HG03432 (cell line): ENCODE measurements at regions not wholly inside any gene's neighbourhood (a gene's known extent, or its start where the extent isn't known, plus 50 kb on each side); places are given as distances from the start of the nearest gene placed in this dataset.

Source experiments
- ATAC-seq: cut with Tn5 transposase; IDR thresholded peaks from one replicate; pipeline ENCODE4 v1.9.1; 2021; ENCODE audit warnings: mild to moderate bottlenecking, moderate library complexity; ENCODE audit not compliant: unreplicated experiment

DNA sequence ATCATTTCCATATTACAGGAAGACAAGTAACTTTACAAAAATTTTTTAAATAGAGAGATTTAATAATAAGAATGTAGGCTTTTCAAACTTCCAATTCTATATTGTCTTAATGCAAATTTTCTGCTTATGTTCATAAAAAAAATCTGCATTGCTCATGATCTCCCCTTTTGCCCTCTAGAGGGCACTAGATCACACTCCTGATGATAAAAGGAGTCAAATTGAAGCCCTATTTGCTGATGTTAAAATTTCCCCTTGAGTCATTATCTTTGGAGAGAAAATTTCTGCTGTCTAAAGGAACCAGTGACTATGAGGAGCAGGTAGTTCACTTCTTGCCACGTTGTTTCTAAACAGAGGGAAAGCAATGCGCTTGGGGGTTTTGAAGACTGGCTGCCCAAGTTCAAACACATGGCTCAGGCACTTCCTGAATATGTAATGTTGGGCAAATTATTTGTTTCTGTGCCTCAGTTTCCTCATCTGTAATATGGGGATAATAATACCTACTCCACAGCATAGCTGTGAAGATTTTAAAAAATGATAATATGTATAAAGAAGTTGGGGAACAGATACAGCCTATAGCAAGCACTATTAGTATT lies 874.2 kb downstream of the TFAP2A start:
- peak; percentile 60 for ATAC-seq

DNA sequence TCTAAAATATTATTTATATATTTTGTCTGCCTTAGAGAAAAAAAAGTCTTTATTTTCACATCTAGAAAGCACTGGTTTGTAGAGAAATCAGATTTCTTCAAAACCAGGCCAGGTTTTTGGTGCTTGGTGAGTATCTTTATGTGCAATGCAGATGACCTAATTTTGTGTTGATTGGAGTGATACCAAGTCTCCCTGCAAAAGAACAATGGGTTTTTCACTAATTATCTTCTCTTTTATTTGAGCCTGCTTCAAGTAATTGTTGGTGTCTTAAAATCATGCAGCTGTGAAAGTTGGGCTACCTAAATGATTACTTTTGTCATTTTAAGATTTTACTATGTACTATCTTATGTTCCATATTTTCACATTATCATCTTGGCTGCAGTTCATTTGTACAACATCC lies 874.7 kb downstream of the TFAP2A start:
- no peak for ATAC-seq

DNA sequence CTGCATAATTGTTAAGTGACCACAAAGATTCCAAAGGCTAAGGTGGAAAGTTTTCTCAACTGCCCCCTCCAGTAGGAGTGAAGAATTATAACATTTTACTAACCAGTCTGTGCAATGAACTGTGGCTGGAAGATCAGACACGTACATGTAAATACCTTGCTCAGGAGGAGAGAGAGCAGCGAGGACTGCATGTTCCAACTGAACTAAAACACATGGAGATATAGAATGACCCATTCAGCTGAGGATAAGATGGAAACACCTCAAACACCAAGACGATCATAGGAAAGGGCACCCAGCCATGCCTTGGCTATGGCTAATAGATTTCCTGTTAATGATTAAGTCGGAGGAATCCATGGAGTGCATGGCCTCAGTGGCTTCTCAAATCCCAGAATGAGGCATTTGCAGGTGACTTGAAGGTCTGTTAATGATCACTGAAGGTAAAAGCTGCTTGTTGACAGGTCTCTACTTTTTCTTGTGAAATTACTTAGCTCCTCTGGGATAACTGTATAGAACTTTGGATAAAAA lies 875.6 kb downstream of the TFAP2A start:
- ATAC-seq, result no peak

DNA sequence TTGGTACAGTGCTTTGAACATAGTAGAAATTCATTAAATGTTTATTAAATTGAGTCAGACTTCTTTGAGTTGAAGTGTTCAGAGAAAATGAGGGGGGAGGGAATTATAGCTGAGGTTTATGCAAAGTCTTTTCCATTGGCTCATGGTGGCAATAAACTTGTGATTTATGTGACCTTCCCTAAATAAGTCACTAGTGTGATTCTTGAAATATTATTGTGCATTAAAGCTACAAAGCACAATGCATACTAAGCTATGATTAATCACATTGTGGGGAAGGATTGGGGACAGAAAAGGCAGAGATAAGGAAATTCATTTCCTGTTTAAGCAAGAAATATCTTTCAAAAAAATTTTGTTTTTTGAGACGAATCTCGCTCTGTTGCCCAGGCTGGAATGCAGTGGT lies 877.5 kb downstream of the TFAP2A start:
- ATAC-seq, result no peak

DNA sequence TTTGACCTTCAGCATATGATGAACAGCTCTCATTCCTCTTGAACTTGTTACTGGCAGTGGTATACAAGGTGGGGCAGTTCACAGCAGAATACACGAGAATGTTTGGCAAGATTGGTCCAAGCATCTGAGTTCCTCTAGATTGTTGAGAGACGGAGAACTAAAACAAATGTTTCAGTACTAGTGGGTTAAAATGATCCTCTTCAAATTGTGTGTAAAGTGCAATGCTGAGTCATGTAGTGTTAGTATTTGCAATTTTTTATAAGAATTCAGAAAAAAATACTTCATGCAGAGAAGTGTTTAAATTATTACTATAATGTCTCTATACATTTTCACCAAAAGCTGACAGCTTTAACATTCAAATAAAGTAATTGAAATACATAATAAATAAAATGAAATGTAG lies 879.8 kb downstream of the TFAP2A start:
- no peak for ATAC-seq

DNA sequence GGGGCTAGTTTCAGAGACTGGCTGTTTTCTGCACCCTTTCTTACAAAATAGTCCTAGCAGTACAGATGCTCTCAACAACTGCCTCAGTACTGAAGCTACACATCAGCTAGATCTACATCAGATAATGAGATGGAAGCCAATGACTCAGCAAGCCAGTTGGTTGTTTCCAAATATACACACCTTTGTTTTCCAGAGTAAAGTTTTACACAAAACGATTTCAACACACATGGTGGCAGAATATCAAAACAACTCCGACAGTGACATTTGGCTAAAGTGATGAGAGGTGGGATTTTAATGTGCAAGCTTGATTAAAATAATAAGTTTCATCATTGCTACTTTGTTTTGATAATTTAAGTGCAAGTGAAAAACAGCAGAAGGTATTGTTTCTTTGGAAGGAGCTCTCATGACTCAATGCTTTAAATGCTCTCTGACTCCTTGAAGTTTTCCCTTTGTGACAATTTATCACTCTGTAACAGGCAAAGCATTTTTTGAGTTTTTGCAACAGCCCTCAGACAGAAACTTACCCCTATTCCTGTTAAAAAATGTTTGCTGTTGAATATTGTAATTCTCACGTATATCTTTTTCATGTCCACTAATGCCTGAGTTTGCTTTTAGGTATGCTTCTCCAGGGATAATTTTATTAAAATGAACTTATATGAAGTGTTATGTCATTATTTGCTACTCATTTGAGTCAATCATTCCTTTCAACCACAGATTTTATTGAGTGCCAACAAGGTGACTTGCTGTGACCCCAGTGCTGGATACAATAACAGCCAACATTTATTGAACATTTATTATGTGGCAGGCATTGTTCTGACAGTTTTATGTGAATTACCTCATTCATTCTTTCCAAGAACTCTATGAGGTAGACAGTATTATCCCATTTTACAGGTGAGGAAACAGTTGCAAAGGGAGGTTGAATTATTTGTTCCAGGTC lies 882.0 kb downstream of the TFAP2A start:
- no peak for ATAC-seq

DNA sequence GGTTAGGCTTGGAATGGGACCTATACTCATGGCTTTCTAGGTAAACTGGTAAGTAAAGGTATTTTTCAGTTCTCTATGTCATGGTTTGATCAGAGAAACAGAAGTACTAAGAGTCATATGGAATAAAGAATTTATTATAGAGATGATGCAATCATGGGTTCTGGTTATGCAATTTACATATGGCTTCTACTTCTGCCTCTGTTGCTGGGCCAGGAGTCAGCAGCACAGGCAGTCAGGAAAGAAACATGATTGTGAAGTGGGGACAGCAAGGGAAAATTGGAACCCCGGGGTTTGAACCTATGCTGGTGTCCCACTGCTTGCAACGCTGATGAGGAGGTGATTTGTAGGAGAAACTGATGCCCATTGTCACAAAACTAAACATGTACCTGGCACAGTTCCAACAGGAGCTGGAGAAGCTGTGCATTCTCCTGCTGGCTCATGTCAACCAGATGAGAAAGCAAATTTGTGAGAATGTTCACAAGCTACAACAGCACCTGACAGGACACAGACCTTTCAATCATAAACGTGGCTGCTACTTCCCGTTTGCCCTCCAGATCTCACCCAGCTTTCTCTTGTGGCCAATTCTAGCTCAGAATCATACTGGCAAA lies 887.1 kb downstream of the TFAP2A start:
- ATAC-seq, result no peak

DNA sequence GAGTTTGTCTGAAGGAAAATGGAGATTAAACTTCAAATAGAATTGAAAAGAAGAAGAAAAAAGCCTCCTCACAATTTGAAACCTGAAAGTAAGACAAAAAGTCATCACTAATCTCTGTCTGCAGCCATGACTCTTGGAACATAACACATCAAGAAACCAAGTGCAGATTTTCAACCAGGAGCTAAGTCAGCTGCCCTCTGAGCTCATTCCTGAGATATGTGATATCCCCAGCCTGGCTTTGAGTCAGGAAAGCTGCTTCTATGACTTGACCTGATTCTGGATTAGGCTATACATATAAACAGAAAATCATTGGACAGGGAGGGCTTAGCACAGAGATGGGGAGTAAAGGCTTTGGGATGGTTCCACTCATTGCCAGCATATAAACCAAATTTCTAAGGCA lies 891.4 kb downstream of the TFAP2A start:
- ATAC-seq, result no peak

DNA sequence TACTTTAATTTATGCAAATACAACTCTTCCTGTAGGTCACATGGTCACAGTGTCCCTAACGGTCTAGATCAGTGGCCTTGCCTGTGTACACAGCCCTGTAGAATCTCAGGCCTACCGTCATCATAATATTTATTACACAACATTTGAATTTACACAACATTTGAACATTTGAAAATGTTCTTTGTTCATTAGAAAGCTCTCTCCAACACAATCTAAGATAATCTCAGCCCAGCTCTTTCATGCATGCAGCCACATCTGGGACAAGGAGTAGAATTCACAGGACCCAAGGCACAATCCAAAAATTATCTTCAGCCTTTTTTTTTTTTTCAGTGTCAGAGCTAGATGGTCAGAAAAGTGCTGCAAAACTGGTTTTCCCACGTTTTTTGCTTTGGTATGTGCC lies 892.8 kb downstream of the TFAP2A start:
- no peak for ATAC-seq

DNA sequence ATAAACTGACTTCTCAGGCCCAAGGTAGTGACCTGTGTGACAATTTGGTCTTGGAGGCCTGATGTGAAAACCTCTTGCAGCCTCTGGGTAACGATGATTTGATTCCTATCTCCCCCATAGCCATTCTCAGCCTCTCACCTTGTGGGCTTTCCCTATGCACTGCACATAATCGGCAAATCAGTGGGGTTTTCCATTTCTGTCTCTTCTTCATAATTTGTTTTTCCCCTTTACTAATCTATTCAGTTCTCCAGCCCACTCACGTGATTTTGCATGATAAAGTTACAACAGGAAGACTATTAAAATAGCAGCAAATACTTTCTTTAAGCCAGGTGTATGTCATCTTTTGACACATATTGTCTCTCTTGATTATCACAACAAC lies 893.7 kb downstream of the TFAP2A start:
- peak; percentile 53 for ATAC-seq

DNA sequence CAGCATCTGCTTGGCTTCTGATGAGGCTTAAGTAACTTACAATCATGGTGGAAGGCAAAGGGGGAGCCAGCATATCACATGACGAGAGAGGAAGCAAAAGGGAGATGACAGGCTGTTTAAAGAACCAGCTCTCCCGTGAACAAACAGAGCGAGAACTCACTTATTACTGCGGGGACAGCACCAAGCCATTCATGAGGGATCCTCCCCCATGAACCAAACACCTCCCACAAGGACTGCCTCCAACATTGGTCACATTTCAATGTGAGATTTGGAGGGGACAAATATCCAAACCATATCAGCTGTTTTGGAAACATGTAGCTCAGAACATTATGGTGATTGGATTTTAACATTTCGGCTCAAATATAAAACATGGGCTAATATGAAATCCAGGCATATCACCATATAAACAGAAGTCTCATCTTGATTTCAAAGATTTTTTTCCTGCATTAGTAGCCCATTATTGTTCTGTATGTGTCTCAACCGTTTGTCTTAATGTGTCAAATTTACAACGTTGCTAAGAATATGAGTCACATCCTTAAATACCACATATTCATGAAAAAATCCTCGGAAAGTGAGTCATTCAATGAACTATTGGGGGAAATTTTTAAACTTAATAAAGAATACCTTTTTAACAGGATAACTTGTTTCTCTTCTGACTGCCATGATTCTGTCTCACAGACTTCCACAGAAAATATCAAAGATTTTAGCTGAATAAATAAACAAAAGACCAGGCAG lies 894.3 kb downstream of the TFAP2A start:
- ATAC-seq, result peak; percentile 68

DNA sequence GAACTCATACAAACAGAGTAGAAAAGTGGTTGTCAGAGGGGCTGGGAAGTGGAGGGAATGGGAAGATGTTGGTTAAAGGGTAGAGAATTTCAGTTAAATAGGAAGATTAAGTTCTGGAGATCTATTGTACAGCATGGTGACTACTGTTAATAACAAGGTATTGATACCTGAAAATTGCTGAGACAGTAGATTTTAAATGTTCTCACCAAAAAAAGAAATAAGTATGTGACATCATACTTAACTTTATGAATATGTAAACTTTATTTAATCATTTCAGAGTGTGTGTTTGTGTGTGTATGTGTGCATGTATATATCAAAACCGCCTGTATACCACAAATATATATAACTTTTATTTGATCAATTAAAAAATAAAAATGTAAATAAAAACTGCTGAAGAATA lies 896.4 kb downstream of the TFAP2A start:
- no peak for ATAC-seq

DNA sequence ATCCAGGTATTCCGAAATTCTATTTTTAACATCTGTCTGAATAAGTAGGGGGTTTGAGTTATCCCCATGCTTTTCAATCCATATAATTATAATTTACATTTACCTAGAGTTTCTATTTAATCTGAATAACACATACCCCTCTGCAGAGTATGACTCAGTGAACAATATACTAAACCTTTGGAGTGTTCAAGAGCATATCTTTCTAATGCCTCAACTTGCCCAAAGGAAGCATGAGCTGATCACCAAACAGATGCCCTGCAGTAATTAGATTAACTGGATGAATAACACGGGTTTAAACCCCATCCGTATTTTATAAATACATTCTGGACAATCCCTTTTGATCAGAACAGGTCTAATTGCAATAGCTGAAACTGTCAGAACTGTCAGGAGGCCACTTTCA lies 897.1 kb downstream of the TFAP2A start:
- ATAC-seq, result no peak

DNA sequence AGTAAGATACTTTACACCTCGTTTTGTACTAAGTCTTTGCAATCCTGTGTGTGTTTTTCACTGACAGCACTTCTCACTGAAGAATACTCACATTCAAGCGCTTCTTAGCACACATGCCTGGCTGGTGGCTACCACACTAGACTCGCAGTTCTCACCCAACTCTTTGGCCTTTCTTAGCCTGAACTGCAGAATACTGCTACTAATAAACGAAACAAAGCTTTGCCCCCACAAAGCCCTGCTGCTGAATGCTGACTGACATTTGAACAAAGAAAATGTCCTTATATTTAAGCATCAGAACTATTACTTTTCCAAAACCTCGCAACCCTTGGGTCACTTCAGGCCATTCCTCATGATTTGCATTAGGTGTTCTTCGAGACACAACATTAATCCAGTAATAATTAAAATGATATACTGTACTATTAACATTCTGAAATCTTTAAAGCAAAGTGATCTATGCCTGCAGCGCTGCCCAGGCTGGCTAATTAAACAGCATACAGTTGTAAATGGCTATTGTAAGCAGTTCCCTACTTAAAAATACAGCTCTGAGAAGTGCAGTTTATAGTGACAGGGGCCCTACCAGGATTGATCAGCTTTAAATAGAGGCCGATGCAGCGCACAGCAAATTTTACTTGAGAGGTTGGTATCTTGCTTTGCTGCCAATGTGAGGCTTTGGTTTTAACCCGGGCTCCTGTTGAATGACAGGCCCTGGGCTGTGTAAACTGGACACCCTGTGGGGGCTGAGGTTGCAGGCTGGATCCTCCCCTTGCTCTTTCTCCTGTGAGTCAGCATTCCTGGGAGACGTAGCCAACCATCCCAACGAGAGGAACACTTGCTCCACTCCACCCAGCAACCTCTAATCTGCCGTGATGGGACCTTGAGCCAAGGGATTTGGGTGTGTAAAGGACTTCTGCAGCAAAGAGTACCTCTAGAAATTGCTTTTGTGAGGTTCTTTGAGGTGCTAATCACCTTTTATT lies 899.0 kb downstream of the TFAP2A start:
- ATAC-seq, result no peak

DNA sequence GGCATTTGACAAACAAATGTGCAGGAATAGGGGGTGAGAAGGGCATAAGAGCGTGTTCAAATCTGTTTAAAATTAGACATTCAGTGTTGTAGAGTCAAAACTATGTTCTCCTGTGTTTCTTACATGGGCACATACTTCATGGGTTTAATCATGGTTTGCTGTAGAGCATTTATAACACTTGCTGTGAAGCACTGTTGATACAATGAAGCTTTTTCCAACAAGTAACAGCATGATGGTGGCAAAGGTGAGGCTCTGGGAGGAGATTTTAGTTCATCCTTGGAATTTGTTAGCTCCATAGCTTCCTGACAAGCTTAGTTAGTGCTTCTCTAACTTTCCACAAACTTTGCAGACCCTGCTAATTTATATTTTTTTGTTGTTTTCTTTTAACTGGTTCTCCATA lies 900.7 kb downstream of the TFAP2A start:
- ATAC-seq, result no peak

DNA sequence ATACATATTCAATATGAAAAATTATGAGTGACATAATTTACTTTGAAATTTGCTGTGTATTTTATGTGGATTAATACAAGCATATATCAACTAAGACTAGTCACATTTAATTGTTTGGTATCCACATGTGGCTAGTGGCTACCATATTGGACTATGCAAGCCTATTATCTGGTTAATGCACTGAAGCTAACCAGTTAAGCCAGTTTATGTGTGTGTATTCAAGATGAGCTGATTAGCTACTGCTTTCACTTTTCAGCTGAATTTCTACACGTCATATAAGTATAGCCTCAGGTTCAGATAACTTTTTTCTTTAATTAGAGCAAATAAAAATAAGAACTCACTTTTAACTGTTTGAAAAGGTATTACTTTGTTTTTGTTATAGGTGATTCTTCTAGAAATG lies 903.7 kb downstream of the TFAP2A start:
- no peak for ATAC-seq

DNA sequence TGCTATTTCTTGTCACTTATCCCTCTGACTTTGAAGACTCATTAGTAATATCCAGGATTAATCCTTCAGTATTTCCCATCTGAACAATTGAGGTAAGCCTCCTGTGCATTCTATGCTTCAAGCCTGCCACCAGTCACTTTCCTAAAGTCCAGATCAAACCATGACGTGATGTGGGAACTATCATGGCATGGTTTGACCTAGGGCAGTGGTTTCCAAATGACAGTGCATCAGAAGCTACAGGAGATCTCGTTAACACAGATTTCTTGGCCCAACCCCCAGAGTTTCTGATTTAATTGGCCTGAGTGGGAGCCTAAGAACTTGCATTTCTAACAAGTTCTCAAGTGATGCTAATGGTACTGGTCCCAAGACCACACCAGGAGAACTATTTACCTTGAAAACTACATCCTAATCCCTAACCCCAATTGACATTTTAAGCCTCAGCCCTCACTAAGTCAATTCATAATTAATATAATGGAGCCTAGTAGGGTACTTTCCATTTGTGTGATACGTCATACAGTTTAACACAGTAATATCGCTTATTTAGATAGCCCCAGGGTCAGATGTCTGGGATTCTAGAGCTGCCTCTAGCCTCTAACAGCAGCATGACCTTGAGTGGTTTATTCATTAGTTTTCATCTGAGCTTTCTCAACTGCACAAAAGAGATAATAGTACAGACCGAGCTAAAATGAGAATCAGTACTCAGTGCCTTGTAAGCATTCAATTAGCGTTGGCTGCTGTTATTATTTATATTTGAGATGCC lies 907.6 kb downstream of the TFAP2A start:
- peak; percentile 57 for ATAC-seq

DNA sequence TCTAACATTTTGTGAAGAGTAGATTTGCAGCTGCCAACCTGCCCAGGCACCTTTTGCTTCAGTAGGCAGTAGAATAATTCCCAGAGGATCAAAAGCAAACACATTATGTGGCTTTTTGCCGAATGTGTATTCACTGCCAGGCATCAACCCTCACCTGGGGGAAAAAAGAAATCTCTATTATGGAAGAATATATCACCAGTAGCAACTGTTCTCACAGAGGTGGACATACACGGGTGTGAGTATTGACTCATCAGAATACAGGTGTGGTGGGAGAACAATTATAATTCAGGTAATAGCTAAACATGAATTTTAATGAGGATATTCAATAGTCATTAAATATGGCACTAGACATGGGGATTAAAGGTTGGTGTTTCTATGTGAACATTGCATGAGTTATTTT lies 910.7 kb downstream of the TFAP2A start:
- ATAC-seq, result no peak

DNA sequence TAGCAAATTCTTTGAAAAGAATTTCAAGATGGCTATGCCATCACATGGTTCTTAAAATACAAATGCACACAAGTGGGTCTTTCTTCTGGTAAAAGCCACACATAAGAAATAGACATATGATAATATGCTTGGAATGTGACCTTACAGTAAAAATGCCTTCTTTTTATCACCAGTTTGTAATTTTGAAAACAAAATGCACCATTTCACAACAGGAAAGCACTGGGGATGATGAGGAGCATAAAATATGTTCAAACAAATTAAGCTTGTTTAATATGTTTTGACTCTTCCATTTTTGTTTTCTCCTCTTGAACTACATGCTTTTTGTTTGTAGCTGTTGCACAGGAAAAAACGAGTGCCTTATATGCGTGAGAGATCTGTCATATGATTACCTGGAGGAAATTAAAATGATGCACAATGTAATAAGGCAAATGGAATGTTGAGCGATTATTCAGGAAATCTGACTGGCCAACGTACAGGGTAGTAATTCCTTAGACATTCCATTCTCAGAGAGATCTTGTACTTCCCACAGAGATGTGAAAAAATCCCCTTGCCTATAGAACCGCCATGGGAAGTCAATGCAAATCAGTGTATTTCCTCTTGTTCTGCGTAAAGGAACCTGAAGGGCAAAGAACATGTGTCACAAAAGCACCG lies 911.6 kb downstream of the TFAP2A start:
- ATAC-seq, result no peak
